ENCODE measurements at regions not wholly inside any gene's neighbourhood (a gene's known extent, or its start where the extent isn't known, plus 50 kb on each side); places are given as distances from the start of the nearest gene placed in this dataset.

GRCh38 chr3:13239467-13239760 lies 166.2 kb upstream of the IQSEC1 start:
- TF ChIP-seq, protein P1, sequence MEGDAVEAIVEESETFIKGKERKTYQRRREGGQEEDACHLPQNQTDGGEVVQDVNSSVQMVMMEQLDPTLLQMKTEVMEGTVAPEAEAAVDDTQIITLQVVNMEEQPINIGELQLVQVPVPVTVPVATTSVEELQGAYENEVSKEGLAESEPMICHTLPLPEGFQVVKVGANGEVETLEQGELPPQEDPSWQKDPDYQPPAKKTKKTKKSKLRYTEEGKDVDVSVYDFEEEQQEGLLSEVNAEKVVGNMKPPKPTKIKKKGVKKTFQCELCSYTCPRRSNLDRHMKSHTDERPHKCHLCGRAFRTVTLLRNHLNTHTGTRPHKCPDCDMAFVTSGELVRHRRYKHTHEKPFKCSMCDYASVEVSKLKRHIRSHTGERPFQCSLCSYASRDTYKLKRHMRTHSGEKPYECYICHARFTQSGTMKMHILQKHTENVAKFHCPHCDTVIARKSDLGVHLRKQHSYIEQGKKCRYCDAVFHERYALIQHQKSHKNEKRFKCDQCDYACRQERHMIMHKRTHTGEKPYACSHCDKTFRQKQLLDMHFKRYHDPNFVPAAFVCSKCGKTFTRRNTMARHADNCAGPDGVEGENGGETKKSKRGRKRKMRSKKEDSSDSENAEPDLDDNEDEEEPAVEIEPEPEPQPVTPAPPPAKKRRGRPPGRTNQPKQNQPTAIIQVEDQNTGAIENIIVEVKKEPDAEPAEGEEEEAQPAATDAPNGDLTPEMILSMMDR (IDR thresholded peaks at IDR 0.05; ENCODE audit: insufficient read depth, low read length, poor library complexity, severe bottlenecking), result no peak
- TF ChIP-seq EZH2phosphoT487 (conservative IDR thresholded peaks at IDR 0.05; ENCODE audit: low read length), result no peak

Data from SU-DHL-6 (cell line).